KG1 (cell line): ENCODE measurements at regions not wholly inside any gene's neighbourhood (a gene's known extent, or its start where the extent isn't known, plus 50 kb on each side); places are given as distances from the start of the nearest gene placed in this dataset.
"Not testable (repeated sequence)": the region's sequence is repeated elsewhere in the genome, so short reads cannot be mapped to it uniquely, and the experiment has no call there.

Source experiments
- DNase-seq: peaks from one replicate; lab custom pipeline; 2025; lab: John Stamatoyannopoulos, UW

GRCh38 chr1:25171013-25171412 is 61.3 kb downstream of the SYF2 start:
- not testable (repeated sequence) for DNase-seq

DNA sequence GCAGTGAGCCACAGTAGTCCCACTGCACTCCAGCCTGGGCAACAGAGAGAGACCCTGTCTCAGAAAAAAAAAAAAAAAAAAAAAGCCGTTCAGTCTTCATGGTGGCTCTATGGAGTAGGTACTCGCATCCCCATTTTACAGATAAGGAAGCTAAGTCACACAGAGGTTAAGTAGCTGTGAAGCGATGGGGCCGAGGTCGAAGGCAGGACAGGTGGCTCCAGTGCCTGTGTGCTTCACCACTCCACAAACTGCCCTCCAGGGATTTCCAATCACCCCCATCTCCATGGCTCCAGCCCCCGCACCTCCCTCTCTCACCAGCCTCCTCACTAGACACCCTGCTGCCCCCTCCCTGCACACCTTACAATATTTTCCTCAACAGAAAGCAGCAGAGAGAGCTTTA is 61.9 kb downstream of the SYF2 start:
- no peak for DNase-seq

DNA sequence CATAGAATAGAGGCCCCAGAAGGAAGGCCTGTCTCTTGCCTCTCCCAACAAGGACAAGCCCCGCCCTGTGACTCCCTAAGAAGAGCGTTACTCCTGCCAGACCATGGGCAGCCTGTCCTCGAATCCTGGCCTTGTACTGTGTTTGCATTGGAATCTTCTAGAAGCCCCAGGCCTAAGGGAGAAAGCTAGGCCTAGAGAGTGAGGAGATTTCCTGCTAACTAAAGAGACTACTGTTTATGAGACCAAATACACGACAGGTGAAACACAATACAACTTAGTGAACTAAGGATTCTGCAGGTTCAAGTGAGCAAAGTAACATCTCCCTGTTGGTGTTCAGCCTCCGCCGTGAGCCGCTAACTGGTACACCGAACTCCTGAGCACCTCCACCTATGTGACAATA is 62.7 kb downstream of the SYF2 start:
- DNase-seq: no peak

DNA sequence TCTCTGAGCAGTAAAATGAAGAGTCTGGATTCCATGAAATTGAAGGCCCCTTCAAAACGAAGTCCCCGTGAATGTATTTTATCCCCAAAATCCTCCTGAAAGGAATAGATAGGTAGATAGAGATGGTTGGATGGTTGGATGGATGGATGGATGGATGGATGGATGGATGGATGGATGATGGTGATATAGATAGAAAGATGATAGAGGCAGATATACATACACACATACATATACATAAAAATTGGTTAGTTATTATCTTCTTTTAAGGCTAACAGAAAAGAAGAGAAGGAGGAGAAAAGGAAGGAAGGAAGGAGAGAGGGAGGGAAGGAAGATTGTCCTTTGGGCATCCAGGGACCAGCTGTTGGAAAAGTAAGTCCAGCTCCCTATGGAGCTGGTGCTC is 63.1 kb downstream of the SYF2 start:
- DNase-seq: no peak

DNA sequence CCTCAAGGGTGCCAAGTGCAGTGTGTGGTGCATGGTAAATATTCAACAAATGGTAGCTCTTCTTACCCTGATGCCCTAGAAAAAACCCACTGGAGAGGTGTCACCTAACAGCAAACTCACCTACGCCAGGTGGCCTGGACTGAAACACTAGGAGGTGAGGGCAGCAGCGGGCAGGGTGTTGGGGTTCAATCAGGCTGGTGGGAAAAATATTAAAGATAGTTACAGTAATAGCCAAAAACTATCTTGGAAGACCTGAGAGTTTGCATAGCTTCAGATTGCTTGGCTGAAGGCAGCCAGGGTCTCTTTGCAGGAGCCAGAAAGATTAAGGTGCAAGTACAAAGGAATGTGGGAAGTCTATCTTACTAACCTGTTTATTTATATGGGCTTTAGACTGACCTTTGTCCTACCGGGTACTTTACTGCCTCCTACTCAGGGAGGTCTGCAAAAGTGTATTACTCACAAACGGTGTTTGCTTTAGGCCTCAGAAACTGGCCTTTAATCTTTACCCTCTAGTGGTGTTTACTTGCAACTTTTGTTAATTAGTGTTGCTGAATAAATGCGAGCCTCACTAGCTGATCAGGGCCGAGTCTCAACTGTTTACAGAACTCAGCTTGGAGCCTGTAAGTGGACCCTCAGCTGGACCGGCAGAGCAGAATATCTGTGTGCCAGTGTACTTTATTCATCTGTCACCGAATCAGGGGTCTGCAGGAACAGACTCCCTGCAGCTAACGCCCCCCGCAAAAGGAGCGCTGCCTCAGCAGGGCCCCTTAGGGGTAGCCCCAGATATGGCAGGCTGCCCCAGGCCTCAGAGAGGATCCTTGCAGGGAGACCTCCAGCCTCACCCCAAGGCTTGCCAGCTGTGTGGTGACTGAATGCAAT is 63.9 kb downstream of the SYF2 start:
- no peak for DNase-seq

GRCh38 chr1:25167269-25168192 is 64.8 kb downstream of the SYF2 start:
- no peak for DNase-seq

DNA sequence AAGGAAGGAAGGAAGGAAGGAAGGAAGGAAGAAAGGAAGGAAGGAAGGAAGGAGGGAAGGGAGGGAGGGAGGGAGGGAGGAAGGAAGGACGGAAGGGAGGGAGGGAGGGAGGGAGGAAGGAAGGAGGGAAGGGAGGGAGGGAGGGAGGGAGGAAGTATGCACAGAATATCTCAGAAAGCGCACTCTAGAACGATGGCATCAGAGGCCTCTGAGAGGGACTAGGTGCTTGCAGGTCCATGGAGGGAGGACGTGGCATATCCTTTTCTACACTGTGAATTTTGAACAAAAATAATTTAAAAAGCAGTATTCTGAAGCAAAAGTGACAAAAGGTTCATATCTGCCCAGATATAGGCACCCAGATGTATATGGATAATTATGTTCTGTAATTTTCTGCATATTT is 65.5 kb downstream of the SYF2 start:
- no peak for DNase-seq

GRCh38 chr1:25163986-25164385 is 68.3 kb downstream of the SYF2 start:
- no peak for DNase-seq

DNA sequence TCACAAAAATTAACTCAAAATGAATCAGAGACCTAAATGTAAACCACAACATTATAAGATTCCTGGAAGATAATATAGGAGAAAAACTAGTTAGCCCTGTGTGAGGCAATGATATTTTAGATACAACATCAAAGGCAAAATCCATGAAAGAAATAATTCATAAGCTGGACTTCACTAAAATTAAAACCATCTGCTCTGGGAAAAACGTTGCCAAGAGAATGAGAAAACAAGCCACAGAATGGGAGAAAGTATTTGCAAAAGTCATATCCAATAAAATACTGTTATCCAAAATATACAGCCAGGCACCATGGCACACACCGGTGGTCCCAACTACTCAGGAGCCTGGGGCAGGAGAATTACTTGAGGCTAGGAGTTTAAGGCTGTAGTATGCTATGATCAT is 70.3 kb downstream of the SYF2 start:
- no peak for DNase-seq

- DNase-seq: no peak
Measured at GRCh38 chr1:25157846-25158245, 74.5 kb downstream of the SYF2 start.

DNA sequence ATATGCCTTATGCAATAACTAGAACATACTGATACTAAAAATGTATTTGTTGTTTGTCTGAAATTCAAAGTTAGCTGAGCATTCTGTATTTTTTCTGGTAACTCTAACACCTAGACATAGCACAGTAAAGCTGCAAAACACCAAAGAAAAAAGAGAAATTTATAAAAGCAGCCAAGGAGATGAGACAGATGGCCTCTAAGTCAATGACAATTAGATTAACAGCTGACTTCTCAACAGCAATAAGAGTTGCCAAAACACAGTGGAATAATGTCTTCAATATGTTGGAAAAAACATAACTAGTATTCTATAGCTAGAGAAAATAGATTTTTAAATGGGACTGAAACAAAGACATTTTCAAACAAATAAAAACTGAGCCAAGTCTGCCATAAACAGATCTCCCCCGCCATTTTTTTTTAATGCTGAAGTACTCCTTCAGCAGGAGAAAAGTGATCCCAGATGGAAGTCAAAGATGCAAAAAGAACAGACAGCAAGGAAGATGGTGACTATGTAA is 81.3 kb downstream of the SYF2 start:
- DNase-seq: no peak

DNA sequence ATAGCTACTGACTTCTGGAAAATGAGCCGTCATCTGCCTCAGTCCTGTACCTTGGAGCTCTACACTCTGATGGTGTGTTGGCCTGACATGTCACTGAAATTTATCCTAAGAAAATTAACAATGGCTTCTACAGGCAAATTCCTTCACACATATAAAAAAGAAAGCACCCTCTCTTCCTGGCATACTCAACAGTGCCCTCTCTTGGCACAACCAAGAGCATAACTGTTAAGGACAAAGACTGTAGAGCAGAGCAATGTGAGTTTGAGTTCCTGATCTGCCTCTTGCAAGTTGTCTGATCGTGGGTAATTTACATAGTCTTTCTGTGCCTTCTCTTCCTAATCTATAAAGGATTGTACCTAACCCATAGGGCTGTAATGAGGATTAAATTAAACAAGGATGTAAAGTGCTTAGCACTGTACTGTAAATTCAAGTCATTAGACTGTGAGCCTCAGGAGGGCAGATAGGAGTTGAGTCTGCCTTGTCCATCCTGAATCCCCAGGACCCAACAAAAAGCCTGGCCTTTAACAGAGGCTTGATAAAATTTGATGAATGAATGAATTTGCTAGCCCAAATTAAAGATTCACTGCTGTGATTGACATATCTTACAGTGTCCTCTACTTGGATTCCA is 83.5 kb downstream of the SYF2 start:
- DNase-seq: peak; percentile 30

DNA sequence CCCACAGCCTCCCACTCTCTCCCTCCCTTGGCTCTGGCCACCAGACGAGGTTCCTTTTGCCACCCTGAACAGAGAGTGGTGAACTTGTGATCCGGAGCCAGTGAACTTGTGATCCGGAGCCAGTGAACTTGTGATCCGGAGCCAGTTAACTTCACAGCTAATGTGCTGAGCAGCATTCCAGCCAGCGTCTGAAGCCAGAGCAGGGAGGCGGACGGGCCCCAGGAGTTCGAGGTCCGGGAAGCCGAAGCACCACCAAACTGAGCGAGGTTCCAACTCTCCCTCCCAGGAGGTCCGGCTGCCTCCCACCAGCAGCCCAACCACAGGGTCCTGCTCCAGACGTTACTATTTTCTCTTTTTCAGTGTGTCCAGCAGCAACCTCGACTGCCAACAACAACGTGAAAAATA is 85.8 kb downstream of the SYF2 start:
- DNase-seq: no peak

- no peak for DNase-seq
Measured at GRCh38 chr1:25145775-25146393, 86.4 kb downstream of the SYF2 start.

DNA sequence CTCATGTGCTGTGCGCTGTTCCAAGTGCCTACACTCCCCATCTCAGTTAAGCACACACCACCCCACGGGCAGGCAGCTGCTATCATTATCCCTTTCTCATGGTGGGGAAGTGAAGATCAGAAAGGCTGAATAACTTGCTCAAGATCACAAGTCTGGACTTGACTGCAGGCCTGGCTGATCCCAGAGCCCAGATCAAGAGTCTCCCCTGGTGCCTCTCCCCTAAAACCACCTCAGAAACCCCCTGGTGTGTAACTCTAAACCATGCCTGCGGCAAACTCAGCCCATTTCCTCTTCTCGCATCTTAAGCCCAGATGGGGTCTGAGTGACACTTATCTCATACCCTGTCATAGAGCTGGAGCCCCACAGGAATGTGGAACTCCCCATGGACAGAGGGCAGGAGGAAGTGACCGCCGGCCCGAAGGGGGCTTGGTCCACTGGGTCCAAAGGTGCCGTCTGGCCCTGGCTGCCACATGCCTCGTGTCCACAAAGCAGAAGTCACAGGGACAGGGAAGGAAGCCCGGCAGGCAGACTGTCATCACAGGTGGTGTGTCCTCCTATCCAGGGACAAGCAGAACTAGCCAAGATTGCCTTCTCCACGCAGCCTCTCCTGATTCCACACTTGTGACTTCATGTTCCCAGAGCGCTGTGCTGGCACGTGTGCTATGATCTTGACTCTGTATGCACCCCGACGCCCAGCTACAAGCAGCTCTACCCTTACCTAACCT is 92.1 kb downstream of the SYF2 start:
- DNase-seq: no peak

GRCh38 chr1:25137521-25138395 is 94.5 kb downstream of the SYF2 start:
- no peak for DNase-seq

GRCh38 chr1:25137106-25137505 is 95.2 kb downstream of the SYF2 start:
- no peak for DNase-seq

- DNase-seq: no peak
Measured at GRCh38 chr1:25135909-25136308, 96.4 kb downstream of the SYF2 start.

DNA sequence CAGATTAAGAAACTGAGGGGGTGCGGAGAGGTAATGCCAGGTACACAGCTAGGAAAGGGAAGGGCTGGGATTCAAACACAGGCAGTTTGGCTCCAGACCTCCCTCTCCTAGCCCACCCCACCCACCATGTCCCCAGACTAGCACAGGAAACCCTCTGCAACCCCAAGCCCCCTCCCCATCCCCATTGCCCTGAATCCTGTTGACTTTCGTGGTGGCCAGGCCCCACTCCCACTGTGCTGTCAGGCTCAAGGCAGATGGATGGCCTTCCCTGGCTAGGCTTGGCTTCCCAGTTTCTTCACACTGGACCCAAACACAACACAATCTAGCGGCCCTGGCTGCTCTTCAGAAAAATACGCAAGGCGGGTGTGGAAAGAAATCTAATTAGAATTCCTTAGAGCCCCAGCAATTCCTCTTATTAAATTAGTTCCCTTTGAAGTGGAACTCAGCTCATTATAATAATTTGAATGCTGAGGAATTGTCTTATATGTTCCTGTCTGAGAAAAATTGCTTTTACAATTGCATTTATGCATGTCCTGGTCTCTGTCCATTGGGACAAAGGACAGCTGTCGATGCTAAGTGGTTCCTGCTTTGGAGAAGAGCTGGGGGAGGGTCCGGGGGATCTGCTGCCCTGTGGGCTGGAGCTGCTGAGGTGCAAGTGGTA is 97.4 kb downstream of the SYF2 start:
- DNase-seq: no peak

GRCh38 chr1:25134307-25134706 is 98.0 kb downstream of the SYF2 start:
- DNase-seq: no peak
